ENCODE measurements at regions not wholly inside any gene's neighbourhood (a gene's known extent, or its start where the extent isn't known, plus 50 kb on each side); places are given as distances from the start of the nearest gene placed in this dataset.

DNA sequence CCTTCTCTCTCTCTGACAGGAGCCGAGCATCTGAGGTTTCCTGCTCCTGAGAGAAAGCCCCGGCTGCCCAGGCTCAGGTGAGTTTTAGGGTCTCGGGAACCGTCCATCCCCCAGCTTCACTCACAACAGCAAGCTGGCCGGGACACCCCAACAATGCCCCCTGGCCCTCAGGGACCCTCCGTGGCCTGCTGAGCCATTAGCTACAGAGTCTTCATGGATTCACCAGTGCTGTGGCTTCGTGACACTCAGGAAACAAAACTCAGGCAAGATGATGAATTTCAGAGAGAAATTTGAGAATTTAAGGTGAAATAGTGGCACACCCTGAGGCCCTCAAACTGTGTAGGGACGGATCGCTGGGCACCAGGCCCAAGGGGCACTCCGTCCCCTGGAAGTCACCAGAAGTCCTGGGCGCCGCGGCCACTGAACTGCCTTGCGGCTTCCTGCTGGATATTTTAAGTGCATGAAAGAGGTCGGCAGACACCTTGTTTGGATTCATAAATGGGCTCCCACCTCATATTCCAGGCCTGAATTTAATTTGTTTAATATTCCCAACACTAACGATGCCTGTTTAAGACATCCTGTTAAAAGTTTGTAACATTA lies 368.3 kb upstream of the SALL3 start:
- Histone ChIP-seq H3K9me2 (ENCODE audit: insufficient read depth, low read length) (no peaks in the 10 kb centered on the region), H2AFZ (ENCODE audit: low read depth, low read length) (no peak overlapping the region), H3K27me3 (ENCODE audit: insufficient read depth, low read depth, low read length) (no peaks in the 10 kb centered on the region), H3K4me3 (ENCODE audit: low read length) (no peak overlapping the region), H3K36me3 (ENCODE audit: insufficient read depth, low read length) (no peaks in the 10 kb centered on the region), H3K79me2 (replicated peaks; ENCODE audit: insufficient read depth, low read length) (no peaks in the 10 kb centered on the region), H3K27ac (ENCODE audit: low read length) (no peak overlapping the region), H3K4me2 (ENCODE audit: low read length) (no peak overlapping the region), H4K20me1 (ENCODE audit: insufficient read depth) (no peaks in the 10 kb centered on the region), H3F3A (ENCODE audit: insufficient read depth, low read length, poor library complexity, severe bottlenecking) (no peaks in the 10 kb centered on the region), H3K9me3 (ENCODE audit: low read length) (peaks cover under 1% of the 10 kb centered on the region), H3K9ac (ENCODE audit: low read length) (no peak overlapping the region)
- no peak for TF ChIP-seq EP300 (conservative IDR thresholded peaks at IDR 0.05; ENCODE audit: poor library complexity, severe bottlenecking)
- TF ChIP-seq RAD21 (conservative IDR thresholded peaks at IDR 0.05) = no peak
- TF ChIP-seq TAF1 (IDR thresholded peaks at IDR 0.05; ENCODE audit: low read depth) = no peak
- TF ChIP-seq POLR2AphosphoS5 (IDR thresholded peaks at IDR 0.05) = no peak
- no peak for TF ChIP-seq SMC3 (conservative IDR thresholded peaks at IDR 0.05; ENCODE audit: poor library complexity)
- TF ChIP-seq REST (IDR thresholded peaks at IDR 0.05; ENCODE audit: borderline replicate concordance) = no peak
- TF ChIP-seq CTCF (IDR thresholded peaks at IDR 0.05; ENCODE audit: poor library complexity, severe bottlenecking) = no peak
- TF ChIP-seq EZH2 (IDR thresholded peaks at IDR 0.05; ENCODE audit: borderline replicate concordance, insufficient read depth, low read length, poor library complexity, severe bottlenecking) = no peak
- TF ChIP-seq MXI1 (conservative IDR thresholded peaks at IDR 0.05; ENCODE audit: poor library complexity, severe bottlenecking) = no peak

- H3K9ac ChIP-seq (ENCODE audit: low read length) = no peak overlapping the region
- H3K27ac ChIP-seq (ENCODE audit: low read length) = no peak overlapping the region
- H3K79me2 ChIP-seq (replicated peaks; ENCODE audit: insufficient read depth, low read length) = no peaks in the 10 kb centered on the region
- H4K20me1 ChIP-seq (ENCODE audit: insufficient read depth) = no peaks in the 10 kb centered on the region
- peaks cover 5% of the 10 kb centered on the region for H3K9me3 ChIP-seq (ENCODE audit: low read length)
- no peak for TF ChIP-seq CTCF (IDR thresholded peaks at IDR 0.05; ENCODE audit: poor library complexity, severe bottlenecking)
- no peak for TF ChIP-seq RAD21 (conservative IDR thresholded peaks at IDR 0.05)
- no peak for TF ChIP-seq POLR2AphosphoS5 (IDR thresholded peaks at IDR 0.05)
- no peak for TF ChIP-seq SMC3 (conservative IDR thresholded peaks at IDR 0.05; ENCODE audit: poor library complexity)
- TF ChIP-seq MXI1 (conservative IDR thresholded peaks at IDR 0.05; ENCODE audit: poor library complexity, severe bottlenecking) = no peak
- TF ChIP-seq REST (IDR thresholded peaks at IDR 0.05; ENCODE audit: borderline replicate concordance) = no peak
- TF ChIP-seq EZH2 (IDR thresholded peaks at IDR 0.05; ENCODE audit: borderline replicate concordance, insufficient read depth, low read length, poor library complexity, severe bottlenecking) = no peak
- no peak for TF ChIP-seq TAF1 (IDR thresholded peaks at IDR 0.05; ENCODE audit: low read depth)
- TF ChIP-seq EP300 (conservative IDR thresholded peaks at IDR 0.05; ENCODE audit: poor library complexity, severe bottlenecking) = no peak
- no peaks in the 10 kb centered on the region for H3K27me3 ChIP-seq (ENCODE audit: insufficient read depth, low read depth, low read length)
- no peaks in the 10 kb centered on the region for H3K36me3 ChIP-seq (ENCODE audit: insufficient read depth, low read length)
- H3K4me2 ChIP-seq (ENCODE audit: low read length) = no peak overlapping the region
- H3K9me2 ChIP-seq (ENCODE audit: insufficient read depth, low read length) = no peaks in the 10 kb centered on the region
- H3F3A ChIP-seq (ENCODE audit: insufficient read depth, low read length, poor library complexity, severe bottlenecking) = no peaks in the 10 kb centered on the region
- H3K4me3 ChIP-seq (ENCODE audit: low read length) = no peak overlapping the region
- no peak overlapping the region for H2AFZ ChIP-seq (ENCODE audit: low read depth, low read length)
Measured at GRCh38 chr18:78611869-78612268, 367.7 kb upstream of the SALL3 start.
